Vagina (tissue), 2 donors: ENCODE measurements at regions not wholly inside any gene's neighbourhood (a gene's known extent, or its start where the extent isn't known, plus 50 kb on each side); places are given as distances from the start of the nearest gene placed in this dataset.
A peak's percentile ranks its signal among the peaks of the same experiment; 100 is the strongest.

Source experiments
- DNase-seq, 2 donors: peaks; one replicate each; pipeline ENCODE4 v3.0.0-alpha.2; 2017; ENCODE audit errors: extremely low spot score in 2 of 2
- H3K27ac ChIP-seq: fragments of 200-600 bp; sonication (generic); one replicate; pipeline ENCODE4 v1.5.1; 2019
- H3K27me3 ChIP-seq: fragments of 200-600 bp; sonication (generic); one replicate; pipeline ENCODE4 v1.5.1; 2019
- H3K36me3 ChIP-seq, 2 donors: fragments of 200-600 bp; sonication (generic); one replicate each; pipeline ENCODE4 v1.5.1; 2017 to 2019
- H3K4me1 ChIP-seq: fragments of 200-600 bp; sonication (generic); one replicate; pipeline ENCODE4 v1.5.1; 2019
- H3K4me3 ChIP-seq, 2 donors: fragments of 200-600 bp; sonication (generic); 1 replicate in 1 of 2; 2 replicates in 1 of 2; pipeline ENCODE4 v1.5.1; 2016 to 2019
- H3K9me3 ChIP-seq: fragments of 200-600 bp; sonication (generic); one replicate; pipeline ENCODE4 v1.5.1; 2019
- POLR2A ChIP-seq, 2 donors: fragments of 450-650 bp; IDR thresholded peaks; one replicate each; pipeline ENCODE4 v1.6.1; 2017; ENCODE audit warnings: antibody characterized with exemption in 2 of 2, mild to moderate bottlenecking in 2 of 2, moderate library complexity in 2 of 2
- POLR2AphosphoS5 ChIP-seq, 2 donors: sonication (generic); formaldehyde crosslinking; IDR thresholded peaks; one replicate each; pipeline ENCODE4 v1.9.0; 2017; ENCODE audit warnings: antibody characterized with exemption in 2 of 2, mild to moderate bottlenecking in 2 of 2, low read depth in 1 of 2; ENCODE audit not compliant: insufficient read depth in 1 of 2
- intact Hi-C: fragments of 100-400 bp; cut with DNase I; formaldehyde crosslinking; loops from one replicate; pipeline ENCODE4 v1.15.1; 2023
- TF ChIP-seq, protein P1 (sequence below), 3 experiments: fragments of 450-650 bp in 2 of 3; fragments of 200-600 bp in 1 of 3; sonication (generic) in 1 of 3; IDR thresholded peaks; one replicate each; pipeline ENCODE4 v1.5.1; 2017 to 2019; ENCODE audit warnings: antibody characterized with exemption in 3 of 3, mild to moderate bottlenecking in 2 of 3, moderate library complexity in 2 of 3

DNA sequence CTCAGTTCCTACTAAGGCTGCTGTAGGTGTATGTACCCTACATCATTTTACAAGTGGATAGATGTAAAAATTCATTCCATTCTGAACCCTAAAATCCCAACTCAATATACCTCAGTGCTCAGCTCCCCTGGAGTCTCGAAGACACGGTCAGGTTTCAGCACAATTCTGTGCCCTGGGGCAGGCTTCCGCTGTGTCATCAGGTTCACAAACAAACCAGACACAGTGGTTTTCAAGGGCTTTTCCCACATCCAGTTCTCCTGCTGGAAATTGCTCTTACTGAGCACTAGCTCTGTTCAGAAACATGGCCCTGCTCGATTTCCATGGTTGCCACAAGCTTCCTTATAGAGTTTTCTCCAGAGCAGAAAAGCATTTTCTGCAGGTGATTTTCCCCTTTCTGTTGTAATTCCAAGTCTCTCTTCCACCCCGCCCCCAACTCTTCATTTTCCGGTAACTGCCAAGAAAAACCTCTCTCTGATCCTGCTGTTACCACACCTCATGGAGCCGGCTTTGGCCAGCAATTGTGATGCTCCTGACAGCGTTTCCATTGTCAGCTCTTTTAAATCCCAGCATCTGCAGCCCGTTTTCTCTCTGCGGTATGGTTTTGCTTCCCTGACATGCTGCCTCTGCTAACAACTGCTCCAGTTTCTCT is 483.0 kb upstream of the CCDC196 start:
- intact Hi-C loops = no loop called here
- Histone ChIP-seq H3K9me3 (peaks cover 7% of the 10 kb centered on the region), H3K4me3 (no peak overlapping the region), H3K27me3 (no peaks in the 10 kb centered on the region), H3K27ac (no peak overlapping the region), H3K4me1 (no peaks in the 10 kb centered on the region), H3K36me3 (no peaks in the 10 kb centered on the region)
- no peak for TF ChIP-seq POLR2AphosphoS5 (IDR thresholded peaks at IDR 0.05; ENCODE audit: insufficient read depth in 1 of 2, low read depth in 1 of 2)
- TF ChIP-seq, protein P1, sequence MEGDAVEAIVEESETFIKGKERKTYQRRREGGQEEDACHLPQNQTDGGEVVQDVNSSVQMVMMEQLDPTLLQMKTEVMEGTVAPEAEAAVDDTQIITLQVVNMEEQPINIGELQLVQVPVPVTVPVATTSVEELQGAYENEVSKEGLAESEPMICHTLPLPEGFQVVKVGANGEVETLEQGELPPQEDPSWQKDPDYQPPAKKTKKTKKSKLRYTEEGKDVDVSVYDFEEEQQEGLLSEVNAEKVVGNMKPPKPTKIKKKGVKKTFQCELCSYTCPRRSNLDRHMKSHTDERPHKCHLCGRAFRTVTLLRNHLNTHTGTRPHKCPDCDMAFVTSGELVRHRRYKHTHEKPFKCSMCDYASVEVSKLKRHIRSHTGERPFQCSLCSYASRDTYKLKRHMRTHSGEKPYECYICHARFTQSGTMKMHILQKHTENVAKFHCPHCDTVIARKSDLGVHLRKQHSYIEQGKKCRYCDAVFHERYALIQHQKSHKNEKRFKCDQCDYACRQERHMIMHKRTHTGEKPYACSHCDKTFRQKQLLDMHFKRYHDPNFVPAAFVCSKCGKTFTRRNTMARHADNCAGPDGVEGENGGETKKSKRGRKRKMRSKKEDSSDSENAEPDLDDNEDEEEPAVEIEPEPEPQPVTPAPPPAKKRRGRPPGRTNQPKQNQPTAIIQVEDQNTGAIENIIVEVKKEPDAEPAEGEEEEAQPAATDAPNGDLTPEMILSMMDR (IDR thresholded peaks at IDR 0.05) = no peak
- TF ChIP-seq POLR2A (IDR thresholded peaks at IDR 0.05) = no peak
- no peak for DNase-seq

DNA sequence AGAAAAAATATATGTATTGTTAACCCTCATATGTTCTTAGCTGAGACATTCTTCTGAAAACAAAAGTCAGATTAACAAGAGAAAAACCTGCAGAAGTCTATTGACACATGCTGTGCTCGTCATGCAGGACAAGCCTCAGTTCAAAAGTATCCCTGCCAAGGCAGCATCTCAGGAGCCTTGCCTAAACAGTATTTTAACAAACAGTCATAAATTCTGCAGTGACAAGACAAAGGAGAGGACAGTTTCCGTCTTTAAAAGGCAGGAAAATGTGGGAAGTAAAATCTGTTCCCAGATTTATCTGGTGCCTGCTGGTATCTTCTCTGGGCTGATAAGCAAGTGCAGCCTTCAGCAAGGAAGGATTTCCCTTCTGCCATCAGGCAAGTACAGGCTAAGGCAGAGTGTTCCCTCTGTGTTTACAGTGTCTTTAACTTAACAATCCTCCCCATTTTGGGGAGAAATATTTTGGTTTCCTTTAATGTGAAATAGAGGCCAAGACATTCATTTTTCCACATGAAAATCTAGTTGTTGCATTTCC is 480.2 kb upstream of the CCDC196 start:
- no peaks in the 10 kb centered on the region for H3K4me1 ChIP-seq
- no peak overlapping the region for H3K4me3 ChIP-seq
- intact Hi-C loops = no loop called here
- H3K27ac ChIP-seq = no peak overlapping the region
- no peaks in the 10 kb centered on the region for H3K9me3 ChIP-seq
- H3K27me3 ChIP-seq = no peaks in the 10 kb centered on the region
- DNase-seq = no peak
- TF ChIP-seq POLR2AphosphoS5 (IDR thresholded peaks at IDR 0.05; ENCODE audit: insufficient read depth in 1 of 2, low read depth in 1 of 2) (no peak), POLR2A (IDR thresholded peaks at IDR 0.05) (no peak)
- TF ChIP-seq, protein P1 (IDR thresholded peaks at IDR 0.05) = no peak
- H3K36me3 ChIP-seq = no peaks in the 10 kb centered on the region

DNA sequence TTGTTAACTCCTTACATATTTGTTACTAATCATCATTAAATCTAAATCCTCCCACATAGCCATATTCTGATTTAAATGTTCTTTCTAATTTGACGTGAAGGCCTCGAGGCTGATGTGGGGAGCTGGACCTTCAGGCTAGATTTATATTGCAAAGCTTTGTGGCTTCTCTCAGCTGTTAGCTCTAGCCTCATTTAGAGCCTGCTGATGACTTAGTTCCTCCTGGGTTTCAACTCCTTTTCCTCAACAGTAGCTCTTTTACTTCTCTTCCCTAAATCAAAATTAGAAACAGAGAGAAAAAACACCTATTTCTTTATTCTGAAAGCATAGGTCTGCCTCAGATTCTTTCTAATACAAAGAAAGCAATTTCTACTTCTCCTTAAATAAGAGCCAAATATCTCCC is 477.5 kb upstream of the CCDC196 start:
- Histone ChIP-seq H3K36me3 (no peaks in the 10 kb centered on the region), H3K27ac (no peak overlapping the region)
- intact Hi-C loops = no loop called here

DNA sequence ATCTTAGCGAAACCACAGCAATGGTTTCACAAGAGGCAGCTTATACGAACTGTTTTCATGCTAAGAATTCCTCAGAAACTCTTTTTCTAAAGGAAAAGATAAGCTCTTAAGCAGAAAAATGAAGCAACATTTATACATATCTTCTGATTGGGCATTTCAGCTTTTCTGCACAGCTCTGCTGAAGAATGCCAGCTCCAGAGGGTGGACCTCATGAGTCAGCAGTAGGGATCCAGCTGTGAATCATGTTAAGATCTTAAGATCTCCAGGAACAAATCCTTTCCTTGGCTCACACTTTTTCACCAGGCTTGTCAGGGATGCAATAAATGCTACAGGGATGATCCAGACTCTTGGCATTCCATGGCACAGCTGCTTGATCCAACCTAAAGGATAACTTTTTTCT is 477.1 kb upstream of the CCDC196 start:
- DNase-seq = no peak
- Histone ChIP-seq H3K4me3 (no peak overlapping the region), H3K36me3 (no peaks in the 10 kb centered on the region), H3K9me3 (no peaks in the 10 kb centered on the region), H3K27me3 (no peaks in the 10 kb centered on the region), H3K4me1 (no peaks in the 10 kb centered on the region), H3K27ac (no peak overlapping the region)
- TF ChIP-seq POLR2AphosphoS5 (IDR thresholded peaks at IDR 0.05; ENCODE audit: insufficient read depth in 1 of 2, low read depth in 1 of 2) (peak in 1 of 2 donors; percentile 34), POLR2A (IDR thresholded peaks at IDR 0.05) (no peak)
- intact Hi-C loops = no loop called here

More for the DNA sequence above, 477.5 kb upstream of the CCDC196 start:
- Histone ChIP-seq H3K9me3 (no peaks in the 10 kb centered on the region), H3K27me3 (no peaks in the 10 kb centered on the region), H3K4me3 (no peak overlapping the region), H3K4me1 (no peaks in the 10 kb centered on the region)
- no peak for DNase-seq
- TF ChIP-seq, protein P1 (IDR thresholded peaks at IDR 0.05) = no peak
- TF ChIP-seq POLR2AphosphoS5 (IDR thresholded peaks at IDR 0.05; ENCODE audit: insufficient read depth in 1 of 2, low read depth in 1 of 2) = no peak

DNA sequence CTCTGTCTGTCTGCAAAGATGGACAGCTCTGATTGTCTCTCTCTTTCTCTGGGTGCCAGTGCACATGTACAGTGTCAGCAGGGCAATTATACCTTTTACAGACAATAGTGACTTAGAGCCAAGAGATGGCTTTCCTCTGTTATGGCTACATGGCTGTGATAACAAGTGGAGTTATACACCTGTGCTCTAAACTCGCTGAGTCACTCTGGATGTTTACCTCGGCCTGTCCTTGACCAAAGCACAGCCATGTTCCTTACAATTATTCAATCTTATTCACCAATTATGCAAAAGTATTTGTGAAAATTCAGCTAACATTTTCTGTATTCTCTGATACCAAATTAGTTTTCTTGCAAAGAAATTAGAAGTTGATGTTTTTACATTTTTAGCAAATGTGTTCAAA is 475.5 kb upstream of the CCDC196 start:
- Histone ChIP-seq H3K27me3 (no peaks in the 10 kb centered on the region), H3K4me1 (no peaks in the 10 kb centered on the region), H3K4me3 (no peak overlapping the region), H3K27ac (no peak overlapping the region), H3K36me3 (no peaks in the 10 kb centered on the region), H3K9me3 (no peaks in the 10 kb centered on the region)
- TF ChIP-seq POLR2A (IDR thresholded peaks at IDR 0.05) (no peak), POLR2AphosphoS5 (IDR thresholded peaks at IDR 0.05; ENCODE audit: insufficient read depth in 1 of 2, low read depth in 1 of 2) (no peak)
- TF ChIP-seq, protein P1 (IDR thresholded peaks at IDR 0.05) = no peak
- intact Hi-C loops = no loop called here
- DNase-seq = no peak
